ENCODE measurements at regions not wholly inside any gene's neighbourhood (a gene's known extent, or its start where the extent isn't known, plus 50 kb on each side); places are given as distances from the start of the nearest gene placed in this dataset.

DNA sequence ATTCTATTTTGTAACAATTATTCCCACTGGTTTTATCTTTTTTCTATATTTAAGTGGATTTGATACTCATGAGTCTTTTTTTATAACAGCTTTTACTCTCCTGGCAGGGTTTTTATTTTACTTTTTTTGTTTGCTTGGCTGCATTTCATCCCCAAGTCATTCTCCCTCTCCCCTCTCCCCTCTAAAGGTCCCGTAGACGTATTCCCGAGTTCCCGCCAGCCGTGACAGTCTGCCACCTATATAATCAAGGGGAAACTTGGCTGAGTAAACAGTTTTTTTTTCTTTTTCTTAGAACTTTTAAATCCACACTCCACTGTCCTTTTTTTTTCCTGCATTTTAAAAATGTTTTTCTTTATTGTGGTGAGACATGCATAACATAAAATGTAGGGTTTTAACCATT lies 433.1 kb upstream of the HS6ST1 start:
- Histone ChIP-seq H3K36me3 (no peaks in the 10 kb centered on the region), H3K27me3 (ENCODE audit: low read depth) (no peaks in the 10 kb centered on the region), H3K9me3 (replicated peaks) (no peaks in the 10 kb centered on the region), H3K27ac (replicated peaks) (no peak overlapping the region), H3K4me1 (peaks cover 49% of the 10 kb centered on the region), H3K4me3 (no peak overlapping the region)
- intact Hi-C loops (cut with micrococcal nuclease), result no loop called here
- no peak for DNase-seq
- TF ChIP-seq, protein P1, sequence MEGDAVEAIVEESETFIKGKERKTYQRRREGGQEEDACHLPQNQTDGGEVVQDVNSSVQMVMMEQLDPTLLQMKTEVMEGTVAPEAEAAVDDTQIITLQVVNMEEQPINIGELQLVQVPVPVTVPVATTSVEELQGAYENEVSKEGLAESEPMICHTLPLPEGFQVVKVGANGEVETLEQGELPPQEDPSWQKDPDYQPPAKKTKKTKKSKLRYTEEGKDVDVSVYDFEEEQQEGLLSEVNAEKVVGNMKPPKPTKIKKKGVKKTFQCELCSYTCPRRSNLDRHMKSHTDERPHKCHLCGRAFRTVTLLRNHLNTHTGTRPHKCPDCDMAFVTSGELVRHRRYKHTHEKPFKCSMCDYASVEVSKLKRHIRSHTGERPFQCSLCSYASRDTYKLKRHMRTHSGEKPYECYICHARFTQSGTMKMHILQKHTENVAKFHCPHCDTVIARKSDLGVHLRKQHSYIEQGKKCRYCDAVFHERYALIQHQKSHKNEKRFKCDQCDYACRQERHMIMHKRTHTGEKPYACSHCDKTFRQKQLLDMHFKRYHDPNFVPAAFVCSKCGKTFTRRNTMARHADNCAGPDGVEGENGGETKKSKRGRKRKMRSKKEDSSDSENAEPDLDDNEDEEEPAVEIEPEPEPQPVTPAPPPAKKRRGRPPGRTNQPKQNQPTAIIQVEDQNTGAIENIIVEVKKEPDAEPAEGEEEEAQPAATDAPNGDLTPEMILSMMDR (IDR thresholded peaks at IDR 0.05; ENCODE audit: borderline replicate concordance), result no peak

- intact Hi-C loops (cut with micrococcal nuclease), result no loop called here
- DNase-seq, result no peak
- Histone ChIP-seq H3K4me3 (no peak overlapping the region), H3K36me3 (no peaks in the 10 kb centered on the region), H3K9me3 (replicated peaks) (no peaks in the 10 kb centered on the region), H3K27ac (replicated peaks) (peak overlapping the region; percentile 66), H3K27me3 (ENCODE audit: low read depth) (no peaks in the 10 kb centered on the region), H3K4me1 (peaks cover 49% of the 10 kb centered on the region)
- TF ChIP-seq, protein P1 (IDR thresholded peaks at IDR 0.05; ENCODE audit: borderline replicate concordance), result no peak
Measured at GRCh38 chr2:128752691-128753263, 434.1 kb upstream of the HS6ST1 start.

- intact Hi-C loops (cut with micrococcal nuclease), result no loop called here
- H3K4me3 ChIP-seq, result no peak overlapping the region
- no peaks in the 10 kb centered on the region for H3K27me3 ChIP-seq (ENCODE audit: low read depth)
- TF ChIP-seq, protein P1 (IDR thresholded peaks at IDR 0.05; ENCODE audit: borderline replicate concordance), result no peak
- H3K27ac ChIP-seq (replicated peaks), result peak overlapping the region; percentile 66
- no peaks in the 10 kb centered on the region for H3K36me3 ChIP-seq
- peaks cover 49% of the 10 kb centered on the region for H3K4me1 ChIP-seq
- H3K9me3 ChIP-seq (replicated peaks), result no peaks in the 10 kb centered on the region
- DNase-seq, result no peak
Measured at GRCh38 chr2:128753321-128753720, 434.7 kb upstream of the HS6ST1 start.

DNA sequence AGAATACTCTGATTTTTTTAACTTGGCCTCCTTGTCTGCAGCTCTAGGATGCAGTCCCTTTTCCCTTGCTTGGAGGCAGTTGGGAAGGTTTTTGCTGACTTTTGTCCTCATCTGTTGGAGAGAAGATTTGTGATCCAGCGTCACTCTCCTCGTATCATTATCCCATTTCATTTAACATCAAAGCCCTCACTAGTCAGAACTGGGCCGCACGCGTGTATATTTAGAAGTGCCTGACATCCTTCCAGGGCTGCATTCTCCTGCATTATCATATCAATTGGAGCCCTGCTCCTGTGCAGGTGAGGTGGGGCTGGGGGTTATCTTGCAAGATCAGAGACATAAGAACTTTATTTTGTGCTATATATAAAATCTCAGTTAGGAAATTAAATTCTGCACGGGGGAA lies 435.1 kb upstream of the HS6ST1 start:
- intact Hi-C loops (cut with micrococcal nuclease), result no loop called here
- H3K27me3 ChIP-seq (ENCODE audit: low read depth), result no peaks in the 10 kb centered on the region
- peaks cover 49% of the 10 kb centered on the region for H3K4me1 ChIP-seq
- no peaks in the 10 kb centered on the region for H3K9me3 ChIP-seq (replicated peaks)
- H3K27ac ChIP-seq (replicated peaks), result peak overlapping the region; percentile 66
- TF ChIP-seq, protein P1 (IDR thresholded peaks at IDR 0.05; ENCODE audit: borderline replicate concordance), result no peak
- no peak for DNase-seq
- H3K36me3 ChIP-seq, result no peaks in the 10 kb centered on the region
- no peak overlapping the region for H3K4me3 ChIP-seq

- H3K9me3 ChIP-seq (replicated peaks), result no peaks in the 10 kb centered on the region
- H3K4me1 ChIP-seq, result peaks cover 49% of the 10 kb centered on the region
- H3K27me3 ChIP-seq (ENCODE audit: low read depth), result no peaks in the 10 kb centered on the region
- TF ChIP-seq, protein P1 (IDR thresholded peaks at IDR 0.05; ENCODE audit: borderline replicate concordance), result no peak
- peak overlapping the region; percentile 66 for H3K27ac ChIP-seq (replicated peaks)
- no peaks in the 10 kb centered on the region for H3K36me3 ChIP-seq
- no peak overlapping the region for H3K4me3 ChIP-seq
- peak; percentile 66 for DNase-seq
- intact Hi-C loops (cut with micrococcal nuclease), result no loop called here
Measured at GRCh38 chr2:128754246-128754724, 435.6 kb upstream of the HS6ST1 start.

Data from left ventricle myocardium inferior (tissue), 1 donor.